Left hindlimb (tissue), 1 donor: ENCODE measurements at regions not wholly inside any gene's neighbourhood (a gene's known extent, or its start where the extent isn't known, plus 50 kb on each side); places are given as distances from the start of the nearest gene placed in this dataset.
"Not testable (repeated sequence)": the region's sequence is repeated elsewhere in the genome, so short reads cannot be mapped to it uniquely, and the experiment has no call there.

Experiments
- DNase-seq: peaks from one replicate; pipeline ENCODE4 v3.0.0-alpha.2; 2018

DNA sequence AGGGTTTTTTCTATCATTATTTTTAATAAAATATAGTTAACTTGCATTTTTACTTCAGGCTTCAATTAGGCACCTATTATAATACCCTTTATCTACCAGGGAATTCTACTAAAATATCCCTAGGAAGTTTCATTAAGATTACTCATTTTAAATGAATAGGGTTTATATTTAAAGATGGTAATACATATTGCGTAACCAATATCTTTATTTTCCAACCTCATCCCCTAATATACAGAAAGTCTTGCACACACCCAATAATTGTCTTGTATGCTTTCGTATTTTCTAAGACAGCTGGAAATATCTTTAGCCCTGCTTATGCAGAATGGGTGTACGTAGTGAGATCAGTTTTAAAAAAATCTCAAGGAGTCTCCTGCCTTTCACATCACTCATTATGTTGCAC is 1186.8 kb downstream of the TECRL start:
- no peak for DNase-seq

DNA sequence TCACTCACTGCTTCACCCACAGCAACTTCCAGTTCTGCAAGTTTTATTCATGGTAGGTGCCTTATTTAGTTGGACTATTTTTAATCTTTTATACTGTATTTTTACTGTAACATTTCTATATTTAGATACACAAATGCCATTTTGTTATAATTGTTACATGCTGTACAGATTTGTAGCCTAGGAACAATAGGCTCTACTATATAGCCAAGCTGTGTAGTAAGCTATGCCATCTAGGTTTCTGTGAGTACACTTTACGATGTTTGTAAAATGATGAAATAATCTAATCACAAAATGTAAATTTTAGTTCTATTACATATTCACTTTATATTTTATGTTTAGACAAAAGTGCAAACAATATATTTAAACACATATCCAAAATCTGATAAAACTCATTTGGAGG is 1187.8 kb downstream of the TECRL start:
- DNase-seq = no peak

DNA sequence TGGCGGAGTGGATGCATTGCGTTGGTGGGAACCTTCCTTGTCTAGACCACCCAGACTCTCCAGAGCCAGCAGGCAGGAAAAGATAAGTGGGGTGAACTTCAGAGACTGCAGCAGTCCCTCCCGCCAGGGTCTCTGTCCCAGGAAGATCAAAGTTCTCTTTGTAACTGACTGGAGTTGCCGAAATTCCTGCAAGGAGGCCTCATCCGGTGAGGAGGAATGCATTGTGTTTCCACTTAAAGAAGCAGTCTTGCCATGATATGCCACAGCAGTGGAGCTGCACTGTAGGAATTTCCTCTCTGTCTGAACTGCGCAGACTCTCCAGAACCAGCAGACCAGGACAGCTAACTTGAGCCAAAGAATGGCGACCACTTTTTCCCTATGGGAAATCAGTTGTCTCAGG is 1190.4 kb downstream of the TECRL start:
- no peak for DNase-seq

DNA sequence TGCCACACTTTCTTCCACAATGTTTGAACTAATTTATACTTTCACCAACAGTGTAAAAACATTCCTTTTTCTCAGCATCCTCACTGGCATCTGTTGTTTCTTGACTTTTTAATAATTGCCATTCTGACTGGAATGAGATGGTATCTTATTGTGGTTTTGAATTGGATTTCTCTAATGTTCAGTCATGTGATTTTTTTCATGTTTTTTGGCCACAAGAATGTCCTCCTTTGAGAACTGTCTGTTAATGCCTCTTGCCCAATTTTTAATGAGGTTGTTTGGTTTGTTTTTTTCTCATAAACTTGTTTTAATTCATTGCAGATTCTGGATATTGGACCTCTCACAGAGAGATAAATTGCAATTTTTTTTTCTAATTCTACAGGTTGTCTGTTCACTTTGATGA is 1195.2 kb downstream of the TECRL start:
- no peak for DNase-seq

DNA sequence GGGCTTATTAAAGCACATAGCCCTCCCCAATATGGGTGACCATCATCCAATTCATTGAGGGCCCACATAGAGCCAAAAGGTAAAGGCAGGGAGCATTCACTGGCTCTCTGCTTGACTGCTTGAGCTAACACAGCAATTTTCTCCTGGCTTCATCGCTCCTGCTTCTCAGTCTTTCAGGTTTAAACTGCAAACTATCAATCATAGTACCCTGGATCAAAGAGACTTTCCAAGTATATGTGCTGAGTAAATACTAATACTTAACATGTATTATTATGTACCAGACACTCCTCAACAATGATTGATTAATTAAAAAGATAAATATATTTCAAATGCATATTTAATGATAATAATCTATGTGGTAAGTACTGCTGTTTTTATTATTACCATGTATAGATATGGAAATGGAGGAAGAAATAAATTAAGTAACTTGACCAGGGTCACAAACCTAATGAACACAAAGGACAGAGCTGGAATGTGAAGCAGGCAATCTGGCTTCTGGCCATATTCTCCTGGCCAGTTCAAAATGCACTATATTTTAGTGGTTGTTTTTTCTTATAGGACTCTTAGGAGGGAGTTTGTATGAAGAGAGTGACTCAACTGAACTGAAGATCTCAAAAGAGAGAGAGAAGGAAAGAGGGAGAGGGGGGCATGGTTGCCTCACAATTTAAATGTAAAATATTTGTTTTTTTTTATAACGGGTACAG is 1197.3 kb downstream of the TECRL start:
- DNase-seq = no peak

DNA sequence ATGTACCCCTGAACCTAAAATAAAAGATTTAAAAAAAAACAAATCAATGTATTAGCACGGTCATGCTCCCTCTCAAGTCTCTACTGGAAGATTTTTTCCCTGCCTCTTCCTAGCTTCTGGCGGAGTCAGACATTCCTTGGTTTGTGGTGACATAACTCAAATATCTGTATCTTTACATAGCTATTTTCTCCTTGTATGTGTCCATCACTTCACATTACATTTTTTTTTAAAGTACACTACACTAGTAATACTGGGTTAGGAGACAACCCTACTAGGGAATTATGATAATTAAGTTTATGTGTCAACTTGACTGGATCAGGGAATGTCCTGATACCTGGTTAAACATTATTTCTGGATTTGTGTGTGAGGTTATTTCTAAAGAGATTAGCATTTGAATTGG is 1197.9 kb downstream of the TECRL start:
- DNase-seq = no peak

DNA sequence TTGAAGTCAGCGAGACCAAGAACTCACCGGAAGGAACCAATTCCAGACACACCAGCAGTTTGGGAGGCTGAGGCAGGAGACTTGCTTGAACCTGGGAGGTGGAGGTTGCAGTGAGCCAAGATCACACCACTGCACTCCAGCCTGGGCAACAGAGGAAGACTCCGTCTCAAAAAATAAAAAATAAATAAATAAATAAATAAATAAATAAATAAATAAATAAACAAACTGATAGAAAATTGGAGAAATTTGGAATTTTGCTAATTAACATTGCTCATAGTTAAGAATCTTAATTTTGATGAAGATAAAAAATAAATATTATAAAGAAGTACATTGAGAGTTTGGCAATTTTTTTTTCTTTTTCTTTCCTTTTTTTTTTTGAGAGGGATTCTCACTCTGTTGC is 1216.2 kb downstream of the TECRL start:
- DNase-seq = not testable (repeated sequence)

DNA sequence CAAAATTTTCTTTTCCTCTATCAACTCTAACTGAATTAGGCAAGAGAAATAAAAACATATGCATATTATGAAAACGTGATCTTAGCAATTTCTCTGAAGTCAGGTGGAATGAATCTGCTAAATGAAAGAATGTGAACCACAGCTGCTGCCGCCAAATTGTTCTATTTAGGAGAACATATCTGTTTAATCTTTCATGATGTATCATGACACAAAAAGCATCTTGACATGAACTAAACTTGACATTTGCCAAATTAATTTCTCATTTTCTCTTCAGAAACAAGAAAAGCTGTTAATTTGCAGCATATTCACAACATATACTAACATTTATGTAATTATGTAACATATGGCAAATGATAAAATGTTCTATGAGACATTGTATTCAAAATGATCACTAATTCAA is 1237.9 kb downstream of the TECRL start:
- DNase-seq = no peak

DNA sequence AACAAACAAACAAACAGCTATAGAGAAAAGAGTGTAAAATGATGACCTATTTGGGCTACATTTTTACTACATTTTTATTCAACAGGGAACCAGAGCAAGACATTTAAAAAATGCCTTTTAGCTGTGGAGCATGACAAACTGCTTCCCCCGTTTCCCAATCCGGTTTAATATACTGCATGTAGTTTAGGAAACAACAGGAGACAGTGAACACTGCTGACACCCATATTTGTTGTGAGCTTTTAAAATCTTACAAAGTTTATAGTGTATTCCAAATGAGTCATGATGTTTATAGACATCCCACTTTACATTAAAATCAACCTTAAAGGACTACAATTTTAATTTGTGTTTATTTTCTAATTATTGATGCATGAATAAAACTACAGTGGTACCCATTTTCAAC is 1238.3 kb downstream of the TECRL start:
- DNase-seq = no peak

DNA sequence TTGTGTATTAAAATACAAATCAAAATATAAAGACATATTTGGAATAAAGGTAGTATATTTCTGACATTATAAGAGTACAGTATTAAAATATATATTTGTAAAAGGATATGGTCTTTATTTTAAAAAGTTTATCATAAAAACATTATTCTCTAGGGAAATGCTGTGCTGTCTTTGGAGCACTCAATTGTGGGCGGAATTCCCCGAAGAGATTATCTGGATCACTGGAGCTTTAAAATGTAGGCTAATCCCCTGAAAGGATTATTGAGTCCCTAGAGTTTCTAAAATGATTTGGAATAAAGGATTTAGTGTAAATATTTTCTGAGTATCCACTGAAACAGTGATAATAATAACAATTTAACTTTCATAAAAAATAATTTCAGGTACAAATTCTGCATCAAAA is 1239.4 kb downstream of the TECRL start:
- no peak for DNase-seq

DNA sequence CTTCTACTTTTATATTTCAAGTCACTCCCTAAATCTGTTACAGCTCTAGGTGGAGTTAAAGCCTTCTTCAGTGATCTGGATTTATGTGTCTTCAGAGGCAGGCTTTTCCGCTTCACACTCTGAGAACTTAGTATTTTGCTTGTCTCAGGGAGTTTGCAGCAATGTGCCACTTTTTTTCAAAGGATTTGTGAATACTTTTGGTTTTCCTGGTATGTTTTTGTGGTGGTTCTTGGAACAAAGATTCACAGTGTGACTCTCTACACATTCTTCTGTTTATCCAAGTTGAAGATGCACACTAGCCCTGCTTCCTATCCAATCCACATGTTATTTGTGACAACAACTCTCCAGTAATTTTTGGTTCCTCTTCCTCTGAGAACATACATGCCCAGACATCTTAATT is 1253.7 kb downstream of the TECRL start:
- no peak for DNase-seq

DNA sequence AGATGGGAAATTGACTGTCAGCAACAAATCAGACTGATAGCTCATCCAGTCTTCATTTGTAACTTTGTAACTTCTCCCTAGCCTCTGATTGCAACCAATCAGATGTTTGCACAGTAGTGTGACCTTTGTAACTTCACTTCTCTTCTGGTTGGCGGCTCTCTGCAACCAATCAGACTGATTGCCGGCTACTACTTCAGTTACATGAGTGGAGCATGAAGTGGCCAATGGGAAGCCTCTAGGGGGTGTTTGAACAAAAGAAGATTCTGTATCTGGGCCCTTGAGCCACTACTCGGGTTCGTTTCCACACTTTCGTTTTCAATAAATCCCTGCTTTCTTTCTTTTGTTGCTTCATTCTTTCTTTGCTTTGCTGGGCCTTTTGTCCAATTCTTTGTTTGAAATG is 1285.8 kb downstream of the TECRL start:
- DNase-seq = no peak

DNA sequence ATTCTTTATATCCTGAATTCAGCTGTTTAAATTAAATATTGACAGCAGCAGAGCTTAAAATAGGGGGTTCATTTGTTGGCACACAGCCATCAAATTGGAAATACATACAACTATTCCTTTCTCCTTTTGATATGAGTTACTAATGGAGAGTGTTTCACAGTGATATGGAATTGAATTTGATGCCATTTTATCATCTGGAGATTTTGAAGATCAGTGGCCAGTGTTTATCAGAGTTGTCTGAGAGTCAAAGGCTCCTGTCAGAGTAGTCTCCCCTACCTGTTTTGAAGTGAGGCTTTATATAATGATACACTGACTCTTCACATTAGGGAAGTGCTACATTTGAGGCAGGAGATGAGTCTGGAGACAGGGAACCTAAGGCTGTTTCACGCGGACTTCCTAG is 1286.3 kb downstream of the TECRL start:
- no peak for DNase-seq

DNA sequence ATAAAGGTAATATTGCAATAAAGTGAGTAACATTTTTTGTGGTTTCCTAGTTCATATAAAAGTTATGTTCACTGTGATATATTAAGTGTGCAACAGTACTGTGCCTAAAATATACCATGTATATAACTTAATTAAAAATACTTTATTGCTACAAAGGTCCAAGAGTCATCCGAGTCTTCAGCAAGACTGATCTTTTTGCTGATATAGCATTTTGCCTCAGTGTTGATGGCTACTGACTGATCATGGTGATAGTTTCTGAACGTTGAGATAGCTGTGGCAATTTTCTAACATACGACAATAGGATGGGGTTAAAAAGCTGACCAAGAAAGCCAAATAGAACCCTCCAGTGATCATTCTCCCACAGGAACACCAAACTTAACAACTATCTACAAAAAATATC is 1302.7 kb downstream of the TECRL start:
- no peak for DNase-seq

DNA sequence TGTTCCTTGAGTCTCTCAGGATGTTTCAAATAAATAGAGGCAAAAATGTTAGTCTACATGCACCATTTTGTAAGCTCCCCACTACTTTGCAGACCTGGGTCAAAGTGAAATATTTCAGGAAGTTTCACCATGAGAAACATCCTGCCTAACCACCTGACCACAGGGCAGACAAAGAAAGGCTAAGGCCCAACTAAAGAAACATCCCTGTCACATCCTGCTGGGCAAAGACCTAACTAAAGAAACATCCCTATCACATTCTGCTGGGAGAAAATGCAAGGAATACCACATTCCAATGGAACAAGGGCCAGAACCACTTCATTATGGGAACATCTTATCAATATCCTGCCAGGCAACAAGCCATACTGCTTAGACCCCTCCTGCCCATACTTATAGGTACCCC is 1303.4 kb downstream of the TECRL start:
- DNase-seq = no peak

DNA sequence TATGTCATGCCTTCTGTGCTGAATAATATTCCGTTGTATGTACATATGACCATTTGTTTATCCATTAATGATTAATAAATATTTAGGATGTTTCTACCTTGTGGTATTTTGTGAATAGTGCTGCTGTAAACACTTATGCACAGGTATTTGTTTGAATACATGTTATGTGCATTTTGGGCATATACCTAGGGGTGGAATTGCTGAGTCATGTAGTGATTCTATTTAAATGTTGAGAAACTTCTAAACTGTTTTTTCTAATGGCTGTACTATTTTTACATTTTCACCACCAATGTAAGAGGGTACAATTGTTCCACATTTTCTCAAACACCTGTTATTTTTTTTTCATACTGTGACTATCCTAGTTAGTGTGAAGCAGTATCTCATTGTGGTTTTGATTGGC is 1318.6 kb downstream of the TECRL start:
- DNase-seq = no peak

DNA sequence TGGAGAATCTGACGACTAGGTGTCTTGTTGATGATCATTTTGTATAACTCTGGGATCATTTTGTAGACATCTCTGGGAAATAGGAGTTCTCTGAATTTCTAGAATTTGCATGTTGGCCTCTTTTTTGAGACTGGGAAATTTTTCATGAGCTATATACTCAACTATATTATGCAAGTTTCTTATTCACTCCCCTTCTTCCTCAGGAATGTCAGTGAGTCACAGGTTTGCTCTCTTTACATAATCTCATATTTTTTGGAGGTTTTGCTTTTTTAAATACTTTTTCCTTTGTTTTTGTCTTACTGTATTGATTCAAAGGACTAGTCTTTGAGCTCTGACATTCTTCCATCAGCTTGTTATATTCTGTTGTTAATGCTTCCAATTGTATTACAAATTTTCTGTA is 1324.2 kb downstream of the TECRL start:
- DNase-seq = no peak

DNA sequence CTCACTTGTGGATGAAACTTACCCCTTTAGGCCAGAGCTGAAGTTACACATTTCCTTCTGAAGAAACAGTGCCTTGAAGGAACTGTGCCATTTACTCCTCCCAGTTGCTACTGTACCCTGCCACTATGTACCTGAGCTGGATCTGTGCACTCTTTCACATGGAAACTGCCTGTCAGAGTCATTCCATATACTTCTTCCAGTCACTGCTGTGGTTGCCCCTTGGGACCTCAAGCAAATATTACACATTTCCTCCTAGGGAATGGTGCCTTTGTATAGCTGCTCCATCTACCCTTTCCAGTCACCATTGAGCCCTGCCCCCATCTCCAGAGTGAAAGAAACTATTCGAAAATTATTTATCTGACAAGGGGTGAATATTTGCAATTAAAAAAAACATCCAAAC is 1328.3 kb downstream of the TECRL start:
- no peak for DNase-seq

DNA sequence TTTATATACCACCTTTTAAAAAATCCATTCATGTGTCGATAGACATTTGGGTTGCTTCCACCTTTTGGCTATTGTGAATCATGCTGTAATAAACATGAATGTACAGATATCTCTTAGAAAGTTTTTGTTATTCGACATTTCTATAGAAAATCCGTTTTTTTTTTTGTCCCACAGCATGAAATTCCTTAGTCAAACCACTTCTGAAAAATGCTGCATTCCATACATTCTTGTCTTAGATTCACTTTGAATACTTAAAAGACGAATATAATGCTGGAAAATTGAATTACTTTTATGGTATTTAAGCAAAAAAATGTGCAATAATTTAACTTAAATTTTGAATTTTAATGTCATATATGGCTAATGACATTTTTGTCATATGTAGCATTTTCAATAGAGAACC is 1345.5 kb downstream of the TECRL start:
- DNase-seq = no peak

DNA sequence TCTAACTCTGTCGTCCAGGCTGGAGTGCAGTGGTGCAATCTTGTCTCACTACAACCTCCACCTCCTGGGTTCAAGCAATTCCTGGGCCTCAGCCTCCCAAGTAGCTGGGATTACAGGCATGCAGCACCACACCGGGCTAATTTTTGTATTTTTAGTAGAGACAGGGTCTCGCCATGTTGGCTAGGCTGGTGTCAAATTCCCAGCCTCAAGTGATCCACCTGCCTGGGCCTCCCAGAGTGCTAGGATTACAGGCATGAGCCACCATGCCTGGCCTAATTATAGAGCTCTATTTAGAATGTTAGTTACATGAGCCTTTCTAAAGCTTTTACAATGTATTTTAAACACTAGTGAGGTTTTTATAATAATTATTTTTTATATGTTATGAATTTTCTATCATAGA is 1346.4 kb downstream of the TECRL start:
- not testable (repeated sequence) for DNase-seq

DNA sequence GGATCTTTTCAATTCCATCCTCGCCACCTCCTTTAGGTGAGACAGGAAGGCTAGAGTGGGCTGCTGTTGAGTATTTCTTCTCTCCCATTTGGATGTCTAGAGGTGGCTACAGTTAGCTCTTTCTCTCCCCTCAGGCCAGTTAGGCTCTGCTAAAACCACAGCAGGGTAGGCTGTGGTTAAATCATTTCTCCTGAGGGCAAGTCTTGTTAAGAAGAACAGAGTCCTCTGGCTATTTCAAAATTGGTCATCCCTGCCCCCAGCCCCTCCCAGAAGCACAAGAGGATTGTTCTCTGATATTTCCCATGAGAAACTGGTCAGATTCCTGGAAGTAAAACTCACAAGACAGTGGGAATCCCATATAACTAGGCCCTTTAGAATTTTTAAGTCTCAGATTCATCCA is 1359.5 kb downstream of the TECRL start:
- no peak for DNase-seq

DNA sequence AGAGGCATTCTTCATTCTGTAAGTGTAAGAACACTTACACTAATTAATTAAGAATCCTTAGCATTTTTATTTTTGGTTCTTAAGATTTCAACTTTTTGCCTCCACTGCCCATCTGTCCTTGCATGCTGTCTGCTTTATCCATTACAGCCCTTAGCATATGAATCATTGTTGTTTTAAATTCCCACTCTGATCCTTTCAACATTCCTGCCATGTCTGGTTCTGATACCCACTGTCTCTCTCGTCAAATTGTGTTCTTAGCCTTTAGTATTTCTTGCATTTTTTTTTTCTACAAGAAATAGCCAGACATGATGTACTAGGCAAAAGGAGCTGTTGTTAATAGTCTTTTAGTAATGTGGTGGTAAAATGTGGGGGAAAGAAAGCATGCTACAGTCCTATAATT is 1360.0 kb downstream of the TECRL start:
- no peak for DNase-seq

DNA sequence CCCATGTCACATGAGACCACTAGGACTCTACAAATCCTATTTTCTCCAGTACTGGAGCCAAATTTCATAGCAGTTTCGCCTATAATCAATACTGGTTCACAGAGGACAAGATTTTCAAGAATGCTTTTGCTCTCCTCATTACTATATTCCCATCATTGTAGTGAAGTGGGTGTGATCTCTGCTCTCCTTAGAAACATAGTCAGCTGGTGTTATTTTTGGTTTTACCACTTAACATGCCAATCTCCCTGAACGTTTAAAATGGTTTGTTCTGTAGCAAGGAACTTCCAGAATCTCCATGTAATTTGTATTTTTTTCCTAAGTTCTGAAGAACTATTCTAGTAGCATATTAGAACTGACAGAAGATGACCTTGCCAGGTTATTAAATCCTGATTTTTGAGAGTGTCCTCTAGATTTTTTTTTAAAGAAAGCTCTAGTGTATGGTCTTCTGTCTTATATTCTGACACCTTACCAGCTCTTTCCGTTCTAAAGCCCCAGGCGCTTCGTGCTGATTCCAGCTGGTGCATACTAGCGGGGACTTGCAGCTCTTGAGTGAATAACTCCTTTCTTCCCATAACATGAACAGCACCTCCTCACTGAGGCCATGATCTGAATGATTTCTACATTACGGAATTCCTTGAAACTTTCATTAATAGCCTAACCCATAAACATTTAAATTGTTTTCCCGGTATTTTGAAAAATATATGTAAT is 1372.9 kb downstream of the TECRL start:
- no peak for DNase-seq

DNA sequence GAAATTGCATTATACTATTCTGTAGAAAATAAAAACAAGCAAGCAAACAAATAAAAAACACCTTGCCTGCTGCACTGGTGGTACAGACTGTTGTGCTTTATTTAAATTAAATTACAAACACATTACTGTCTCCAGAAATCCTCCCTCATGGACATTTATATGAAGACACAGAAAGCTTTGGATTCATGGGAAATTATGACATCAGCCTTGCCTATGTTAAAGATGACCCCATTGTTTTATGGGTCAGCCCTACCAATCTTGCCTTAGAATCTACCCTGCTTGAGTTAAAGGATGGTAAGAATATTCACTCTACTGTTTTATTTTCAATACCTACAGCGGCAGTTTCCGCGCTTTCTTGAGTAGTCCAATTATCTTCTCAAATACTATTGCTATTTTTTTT is 1379.9 kb downstream of the TECRL start:
- DNase-seq = no peak

DNA sequence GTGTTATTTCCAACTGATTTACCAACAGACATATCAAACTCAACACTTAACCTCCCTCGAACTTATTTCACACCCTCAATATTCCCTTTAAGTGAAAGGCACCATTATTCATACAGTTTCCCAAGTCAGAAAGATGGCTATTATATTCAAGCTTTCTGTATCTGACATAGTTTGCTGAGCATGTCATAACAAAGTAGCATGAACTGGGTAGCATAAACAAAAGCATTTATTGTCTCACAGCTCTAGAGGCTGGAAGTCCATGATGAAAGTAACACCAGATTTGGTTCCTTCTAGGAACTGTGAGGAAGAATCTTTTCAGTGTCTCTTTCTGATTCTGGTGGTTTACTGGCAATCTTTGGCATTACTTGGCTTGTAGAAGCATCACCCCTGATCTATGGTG is 1388.6 kb downstream of the TECRL start:
- no peak for DNase-seq
